Nephron progenitor cell (in vitro differentiated cells): ENCODE measurements at regions not wholly inside any gene's neighbourhood (a gene's known extent, or its start where the extent isn't known, plus 50 kb on each side); places are given as distances from the start of the nearest gene placed in this dataset.

Experiments used
- DNase-seq: peaks from one replicate; pipeline ENCODE4 v3.0.0; 2021
- H3K27ac Mint-ChIP-seq: 2 replicates; pipeline ENCODE4 v1.8.0; 2021; ENCODE audit warnings: mild to moderate bottlenecking, moderate library complexity, mixed read lengths
- H3K27me3 Mint-ChIP-seq: 2 replicates; pipeline ENCODE4 v1.8.0; 2021; ENCODE audit warnings: mild to moderate bottlenecking, low read depth, mixed read lengths; ENCODE audit not compliant: poor library complexity
- H3K36me3 Mint-ChIP-seq: 2 replicates; pipeline ENCODE4 v1.8.0; 2021; ENCODE audit warnings: low read depth, mixed read lengths
- H3K4me1 Mint-ChIP-seq: 2 replicates; pipeline ENCODE4 v1.8.0; 2021; ENCODE audit warnings: mixed read lengths
- H3K4me3 Mint-ChIP-seq: 2 replicates; pipeline ENCODE4 v1.8.0; 2021; ENCODE audit warnings: mild to moderate bottlenecking, moderate library complexity, mixed read lengths
- H3K9me3 Mint-ChIP-seq: 2 replicates; pipeline ENCODE4 v1.8.0; 2021; ENCODE audit warnings: mild to moderate bottlenecking, moderate library complexity, mixed read lengths
- TF ChIP-seq, protein P1 (sequence below): fragments of 200-600 bp; sonication (generic); IDR thresholded peaks from 2 replicates; pipeline ENCODE4 v1.5.0; 2021; ENCODE audit warnings: antibody characterized with exemption

DNA sequence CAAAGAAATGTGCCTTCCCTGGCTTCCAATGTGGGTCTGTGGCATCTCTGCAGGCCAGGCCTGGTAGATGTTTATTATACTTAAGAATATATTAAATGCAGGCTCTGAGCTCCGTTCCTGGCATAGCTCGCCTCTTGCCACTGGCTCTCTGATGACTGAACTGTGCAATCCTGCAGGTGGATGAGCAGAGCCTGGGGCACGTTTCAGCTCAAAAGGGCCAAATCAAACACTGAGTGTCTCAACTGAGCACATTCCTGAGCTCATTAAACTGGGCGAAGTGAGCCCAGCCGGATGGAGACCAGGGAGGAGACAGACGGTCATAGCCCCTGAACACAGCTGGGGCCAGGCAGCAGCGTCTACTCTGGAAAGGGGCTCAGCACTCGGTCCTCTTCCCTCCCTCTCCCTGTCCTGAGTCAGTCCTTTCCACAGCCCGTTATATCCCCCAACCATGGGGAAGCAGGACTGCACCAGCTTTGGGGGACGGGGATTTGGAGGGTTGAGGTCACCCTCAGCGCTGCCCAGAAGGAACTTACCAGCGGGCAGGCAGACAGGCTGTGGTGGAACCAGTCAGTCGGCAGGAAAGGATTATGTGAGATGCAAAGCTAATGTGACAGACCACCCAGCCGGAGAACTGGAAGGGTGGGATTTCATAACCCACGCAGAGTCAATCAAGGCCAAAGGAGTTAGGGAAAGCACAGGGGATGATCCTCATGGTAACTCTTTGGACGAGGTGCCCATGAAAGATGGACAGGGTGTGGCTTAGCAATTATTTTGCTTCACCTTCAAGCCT lies 77.4 kb upstream of the ANKRD34C start:
- H3K27ac Mint-ChIP-seq: no peak overlapping the region
- H3K36me3 Mint-ChIP-seq: no peaks in the 10 kb centered on the region
- no peak for DNase-seq
- TF ChIP-seq, protein P1, sequence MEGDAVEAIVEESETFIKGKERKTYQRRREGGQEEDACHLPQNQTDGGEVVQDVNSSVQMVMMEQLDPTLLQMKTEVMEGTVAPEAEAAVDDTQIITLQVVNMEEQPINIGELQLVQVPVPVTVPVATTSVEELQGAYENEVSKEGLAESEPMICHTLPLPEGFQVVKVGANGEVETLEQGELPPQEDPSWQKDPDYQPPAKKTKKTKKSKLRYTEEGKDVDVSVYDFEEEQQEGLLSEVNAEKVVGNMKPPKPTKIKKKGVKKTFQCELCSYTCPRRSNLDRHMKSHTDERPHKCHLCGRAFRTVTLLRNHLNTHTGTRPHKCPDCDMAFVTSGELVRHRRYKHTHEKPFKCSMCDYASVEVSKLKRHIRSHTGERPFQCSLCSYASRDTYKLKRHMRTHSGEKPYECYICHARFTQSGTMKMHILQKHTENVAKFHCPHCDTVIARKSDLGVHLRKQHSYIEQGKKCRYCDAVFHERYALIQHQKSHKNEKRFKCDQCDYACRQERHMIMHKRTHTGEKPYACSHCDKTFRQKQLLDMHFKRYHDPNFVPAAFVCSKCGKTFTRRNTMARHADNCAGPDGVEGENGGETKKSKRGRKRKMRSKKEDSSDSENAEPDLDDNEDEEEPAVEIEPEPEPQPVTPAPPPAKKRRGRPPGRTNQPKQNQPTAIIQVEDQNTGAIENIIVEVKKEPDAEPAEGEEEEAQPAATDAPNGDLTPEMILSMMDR: no peak
- H3K9me3 Mint-ChIP-seq: no peaks in the 10 kb centered on the region
- no peak overlapping the region for H3K4me3 Mint-ChIP-seq
- H3K27me3 Mint-ChIP-seq: peaks cover 26% of the 10 kb centered on the region
- peaks cover 17% of the 10 kb centered on the region for H3K4me1 Mint-ChIP-seq

DNA sequence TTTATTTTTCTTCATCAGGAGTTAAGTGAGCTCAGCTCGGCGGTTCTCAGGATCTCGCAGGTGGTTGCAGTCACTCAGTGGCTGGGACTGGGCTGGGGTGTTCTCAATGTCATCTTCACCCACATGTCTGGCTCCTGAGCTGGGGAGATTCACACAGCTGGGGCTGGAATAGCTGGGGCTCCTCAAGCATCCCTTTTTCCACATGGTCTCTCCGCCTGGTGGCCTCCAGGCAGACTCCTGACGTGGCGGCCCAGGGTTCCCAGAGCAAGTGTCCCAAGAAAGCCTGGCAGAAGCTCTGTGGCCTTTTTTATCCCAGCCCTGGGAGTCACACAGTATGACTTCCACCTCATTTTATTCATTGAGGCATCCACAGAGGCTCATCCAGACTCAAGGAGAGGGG lies 84.1 kb upstream of the ANKRD34C start:
- TF ChIP-seq, protein P1: no peak
- H3K27me3 Mint-ChIP-seq: peaks cover 3% of the 10 kb centered on the region
- no peaks in the 10 kb centered on the region for H3K9me3 Mint-ChIP-seq
- DNase-seq: no peak
- H3K36me3 Mint-ChIP-seq: no peaks in the 10 kb centered on the region
- no peak overlapping the region for H3K27ac Mint-ChIP-seq
- H3K4me3 Mint-ChIP-seq: no peak overlapping the region
- peaks cover 18% of the 10 kb centered on the region for H3K4me1 Mint-ChIP-seq

DNA sequence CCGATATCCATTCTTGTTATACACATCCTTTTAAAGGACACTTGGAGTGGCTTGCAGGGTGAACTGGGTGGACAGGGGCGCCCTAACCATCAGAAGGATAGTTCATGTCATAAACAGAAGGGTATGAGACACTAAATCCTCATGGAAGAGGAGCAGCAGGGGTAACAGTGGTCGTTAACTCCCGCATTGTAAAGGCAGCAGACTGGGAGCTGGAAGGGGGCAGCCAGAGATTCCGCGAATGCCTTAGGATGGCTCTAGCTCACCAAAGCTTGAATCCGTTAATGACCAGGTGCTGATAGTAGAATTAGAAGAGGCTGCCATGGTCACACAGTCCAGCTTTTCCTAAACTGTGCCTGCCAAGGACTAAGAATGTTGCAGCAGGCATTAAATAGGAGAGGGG lies 85.2 kb upstream of the ANKRD34C start:
- H3K27ac Mint-ChIP-seq: no peak overlapping the region
- no peaks in the 10 kb centered on the region for H3K36me3 Mint-ChIP-seq
- no peaks in the 10 kb centered on the region for H3K9me3 Mint-ChIP-seq
- H3K27me3 Mint-ChIP-seq: peaks cover under 1% of the 10 kb centered on the region
- TF ChIP-seq, protein P1: no peak
- H3K4me3 Mint-ChIP-seq: no peak overlapping the region
- no peak for DNase-seq
- peaks cover 30% of the 10 kb centered on the region for H3K4me1 Mint-ChIP-seq

DNA sequence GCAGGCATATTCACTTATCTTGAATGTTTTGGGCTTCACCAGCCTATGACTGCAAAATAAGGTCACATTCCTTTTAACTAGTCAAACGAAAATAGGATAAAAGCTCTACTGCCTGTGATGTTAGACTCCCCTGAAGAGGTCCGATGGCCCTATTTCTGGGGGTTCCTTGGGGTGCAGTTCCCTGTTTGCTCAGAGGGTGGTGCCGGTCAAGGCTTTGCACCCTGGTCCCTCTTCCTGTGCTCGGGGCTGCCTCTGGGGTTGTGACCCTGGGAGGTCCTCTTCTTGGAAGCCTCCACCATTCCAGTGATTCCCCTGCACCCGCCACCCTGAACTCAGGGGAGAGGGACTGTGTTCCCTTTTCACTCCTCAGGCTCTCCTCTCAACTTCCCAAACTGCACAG lies 86.7 kb upstream of the ANKRD34C start:
- no peaks in the 10 kb centered on the region for H3K9me3 Mint-ChIP-seq
- H3K27ac Mint-ChIP-seq: no peak overlapping the region
- TF ChIP-seq, protein P1: no peak
- no peaks in the 10 kb centered on the region for H3K27me3 Mint-ChIP-seq
- no peak overlapping the region for H3K4me3 Mint-ChIP-seq
- DNase-seq: no peak
- peaks cover 45% of the 10 kb centered on the region for H3K4me1 Mint-ChIP-seq
- no peaks in the 10 kb centered on the region for H3K36me3 Mint-ChIP-seq

DNA sequence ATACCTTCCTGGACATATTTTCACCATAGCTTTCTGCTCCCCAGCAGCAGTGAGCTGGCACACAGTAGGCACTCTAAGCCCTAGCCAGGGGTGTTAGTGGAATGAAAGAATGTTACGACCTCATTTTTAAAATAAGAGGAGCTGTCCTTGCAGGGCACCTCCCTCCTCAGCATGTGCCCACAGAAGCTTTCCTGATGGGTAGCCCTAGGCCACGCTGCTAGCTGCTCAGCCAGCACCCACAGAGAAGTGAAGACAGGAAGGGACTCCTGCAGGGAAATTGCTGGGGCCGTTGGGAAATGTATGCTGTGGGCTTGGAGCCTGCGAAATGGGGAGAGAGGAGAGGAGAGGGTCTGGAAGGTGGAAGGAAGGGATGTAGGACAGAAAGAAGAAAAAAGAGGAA lies 87.3 kb upstream of the ANKRD34C start:
- H3K4me3 Mint-ChIP-seq: no peak overlapping the region
- no peak for DNase-seq
- H3K27ac Mint-ChIP-seq: no peak overlapping the region
- TF ChIP-seq, protein P1: no peak
- no peaks in the 10 kb centered on the region for H3K36me3 Mint-ChIP-seq
- H3K4me1 Mint-ChIP-seq: peaks cover 47% of the 10 kb centered on the region
- H3K27me3 Mint-ChIP-seq: no peaks in the 10 kb centered on the region
- H3K9me3 Mint-ChIP-seq: no peaks in the 10 kb centered on the region

DNA sequence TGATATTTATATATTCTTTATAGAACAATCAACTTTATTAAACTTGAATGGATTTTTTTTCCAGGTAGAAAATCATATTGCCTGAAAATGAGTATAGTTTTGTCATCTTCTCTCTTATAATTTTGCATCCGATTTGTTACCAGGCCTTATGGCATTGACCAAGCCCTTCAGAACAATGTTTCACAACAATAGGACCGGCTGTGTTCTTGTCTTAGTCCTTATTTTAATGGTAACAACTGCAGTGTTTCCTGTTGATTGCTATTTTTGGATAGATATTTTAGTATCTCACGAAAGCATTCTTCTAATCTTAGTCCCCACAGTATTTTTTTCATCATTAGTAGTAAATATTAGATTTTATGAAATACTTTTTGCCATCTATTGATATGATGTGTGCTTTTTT lies 88.1 kb upstream of the ANKRD34C start:
- DNase-seq: no peak
- no peaks in the 10 kb centered on the region for H3K36me3 Mint-ChIP-seq
- H3K9me3 Mint-ChIP-seq: no peaks in the 10 kb centered on the region
- H3K4me3 Mint-ChIP-seq: no peak overlapping the region
- peaks cover 4% of the 10 kb centered on the region for H3K27me3 Mint-ChIP-seq
- no peak overlapping the region for H3K27ac Mint-ChIP-seq
- TF ChIP-seq, protein P1: no peak
- H3K4me1 Mint-ChIP-seq: peaks cover 53% of the 10 kb centered on the region
